Caco-2 (cell line): ENCODE measurements at regions not wholly inside any gene's neighbourhood (a gene's known extent, or its start where the extent isn't known, plus 50 kb on each side); places are given as distances from the start of the nearest gene placed in this dataset.

Source experiments
- BruUV-seq: library from RNA; stranded (reverse); fragments of 400-500 nt; replicated peaks from 2 replicates; lab custom pipeline; 2021; lab: Mats Ljungman, UMichigan
- CTCF ChIA-PET: fragments of 300-600 bp; sonication (Branson Sonifier 250); formaldehyde crosslinking; loops from one replicate; lab custom pipeline; 2022; ENCODE audit warnings: antibody characterized with exemption; lab: Charles Lee
- POLR2A ChIA-PET: fragments of 300-600 bp; sonication (Branson Sonifier 250); formaldehyde crosslinking; loops from one replicate; lab custom pipeline; 2022; ENCODE audit warnings: antibody characterized with exemption; lab: Charles Lee
- DNase-seq, 2 experiments: peaks; one replicate each; pipeline versions ENCODE4 v3.0.0 to v3.0.0-alpha.2; 2020 to 2022
- H3K27me3 ChIP-seq: replicated peaks from 2 replicates; pipeline ENCODE4 v1.6.0; 2011; ENCODE audit warnings: low read length; ENCODE audit not compliant: control insufficient read depth, insufficient read depth
- H3K36me3 ChIP-seq: 2 replicates; pipeline ENCODE4 v1.5.1; 2011; ENCODE audit warnings: low read length; ENCODE audit not compliant: control insufficient read depth, insufficient read depth
- H3K4me1 ChIP-seq: fragments of 250-450 bp; sonication (Bioruptor Pico); 2 replicates; pipeline ENCODE4 v1.5.1; 2020; ENCODE audit warnings: mild to moderate bottlenecking
- H3K4me3 ChIP-seq: 2 replicates; pipeline ENCODE4 v1.5.1; 2011; ENCODE audit warnings: low read depth, mild to moderate bottlenecking, control low read depth, low read length
- H3K9me3 ChIP-seq: fragments of 250-450 bp; sonication (Bioruptor Pico); 2 replicates; pipeline ENCODE4 v1.5.1; 2020; ENCODE audit warnings: mild to moderate bottlenecking, moderate library complexity
- H3K27ac Mint-ChIP-seq: one replicate; pipeline ENCODE4 v1.8.0; 2022; ENCODE audit warnings: mixed read lengths; ENCODE audit not compliant: unreplicated experiment
- H3K27me3 Mint-ChIP-seq: one replicate; pipeline ENCODE4 v1.8.0; 2022; ENCODE audit warnings: mixed read lengths; ENCODE audit not compliant: insufficient read depth, unreplicated experiment
- H3K36me3 Mint-ChIP-seq: one replicate; pipeline ENCODE4 v1.8.0; 2022; ENCODE audit warnings: mild to moderate bottlenecking, mixed read lengths; ENCODE audit not compliant: insufficient read depth, unreplicated experiment
- H3K4me1 Mint-ChIP-seq: one replicate; pipeline ENCODE4 v1.8.0; 2022; ENCODE audit warnings: low read depth, mixed read lengths; ENCODE audit not compliant: unreplicated experiment
- H3K4me3 Mint-ChIP-seq: one replicate; pipeline ENCODE4 v1.8.0; 2022; ENCODE audit warnings: mild to moderate bottlenecking, moderate library complexity, mixed read lengths; ENCODE audit not compliant: unreplicated experiment
- H3K9me3 Mint-ChIP-seq: one replicate; pipeline ENCODE4 v1.8.0; 2022; ENCODE audit warnings: mixed read lengths; ENCODE audit not compliant: unreplicated experiment
- CTCF ChIP-seq, 2 experiments: fragments of 200-600 bp in 1 of 2; IDR thresholded peaks; 1 replicate in 1 of 2; 2 replicates in 1 of 2; pipeline versions ENCODE4 v1.5.1 to v1.8.0; 2011 to 2022; ENCODE audit warnings: antibody characterized with exemption in 1 of 2, control low read depth in 1 of 2, inconsistent platforms in 1 of 2, low read depth in 1 of 2, low read length in 1 of 2, mild to moderate bottlenecking in 1 of 2, moderate library complexity in 1 of 2; ENCODE audit not compliant: insufficient read depth in 1 of 2, severe bottlenecking in 1 of 2, unreplicated experiment in 1 of 2
- intact Hi-C: fragments of 100-400 bp; cut with micrococcal nuclease; formaldehyde crosslinking; loops from one replicate; pipeline ENCODE4 v1.10.0; 2022; ENCODE audit not compliant: unreplicated experiment

- Mint-ChIP-seq H3K9me3 (no peaks in the 10 kb centered on the region), H3K4me1 (no peaks in the 10 kb centered on the region), H3K27me3 (peaks cover 11% of the 10 kb centered on the region), H3K36me3 (no peaks in the 10 kb centered on the region), H3K4me3 (no peak overlapping the region), H3K27ac (no peak overlapping the region)
- H3K9me3 ChIP-seq = no peaks in the 10 kb centered on the region
- no peak for TF ChIP-seq CTCF (IDR thresholded peaks at IDR 0.05; ENCODE audit: insufficient read depth in 1 of 2, low read depth in 1 of 2, low read length in 1 of 2, severe bottlenecking in 1 of 2, unreplicated experiment in 1 of 2)
- no TSS peak for BruUV-seq
- no peaks in the 10 kb centered on the region for H3K36me3 ChIP-seq
- no peaks in the 10 kb centered on the region for H3K27me3 ChIP-seq
- ChIA-PET CTCF (no interaction called here), POLR2A (no interaction called here)
- no peak for DNase-seq
- no peak overlapping the region for H3K4me3 ChIP-seq
- H3K4me1 ChIP-seq = no peaks in the 10 kb centered on the region
- intact Hi-C loops = no loop called here
Measured at GRCh38 chr13:105282406-105283285, 1252.8 kb downstream of the EFNB2 start.

GRCh38 chr13:105278943-105279381 lies 1256.5 kb downstream of the EFNB2 start:
- H3K9me3 Mint-ChIP-seq = no peaks in the 10 kb centered on the region
- no peak overlapping the region for H3K4me3 Mint-ChIP-seq
- Histone ChIP-seq H3K9me3 (no peaks in the 10 kb centered on the region), H3K4me3 (no peak overlapping the region), H3K27me3 (no peaks in the 10 kb centered on the region), H3K36me3 (no peaks in the 10 kb centered on the region), H3K4me1 (no peaks in the 10 kb centered on the region)
- H3K27me3 Mint-ChIP-seq = no peaks in the 10 kb centered on the region
- intact Hi-C loops = no loop called here
- H3K4me1 Mint-ChIP-seq = no peaks in the 10 kb centered on the region
- ChIA-PET CTCF (no interaction called here), POLR2A (no interaction called here)
- no TSS peak for BruUV-seq
- H3K36me3 Mint-ChIP-seq = no peaks in the 10 kb centered on the region
- H3K27ac Mint-ChIP-seq = no peak overlapping the region
- DNase-seq = no peak
- TF ChIP-seq CTCF (IDR thresholded peaks at IDR 0.05; ENCODE audit: insufficient read depth in 1 of 2, low read depth in 1 of 2, low read length in 1 of 2, severe bottlenecking in 1 of 2, unreplicated experiment in 1 of 2) = no peak

GRCh38 chr13:105276571-105276970 lies 1258.9 kb downstream of the EFNB2 start:
- TF ChIP-seq CTCF (IDR thresholded peaks at IDR 0.05; ENCODE audit: insufficient read depth in 1 of 2, low read depth in 1 of 2, low read length in 1 of 2, severe bottlenecking in 1 of 2, unreplicated experiment in 1 of 2) = no peak
- no peaks in the 10 kb centered on the region for H3K9me3 ChIP-seq
- ChIA-PET CTCF (no interaction called here), POLR2A (no interaction called here)
- H3K4me1 ChIP-seq = no peaks in the 10 kb centered on the region
- Mint-ChIP-seq H3K27me3 (no peaks in the 10 kb centered on the region), H3K9me3 (no peaks in the 10 kb centered on the region), H3K36me3 (no peaks in the 10 kb centered on the region), H3K4me3 (no peak overlapping the region), H3K27ac (no peak overlapping the region), H3K4me1 (no peaks in the 10 kb centered on the region)
- DNase-seq = no peak
- BruUV-seq = no TSS peak
- H3K36me3 ChIP-seq = no peaks in the 10 kb centered on the region
- H3K27me3 ChIP-seq = no peaks in the 10 kb centered on the region
- no peak overlapping the region for H3K4me3 ChIP-seq
- intact Hi-C loops = no loop called here
